Loucy (cell line): ENCODE measurements at regions not wholly inside any gene's neighbourhood (a gene's known extent, or its start where the extent isn't known, plus 50 kb on each side); places are given as distances from the start of the nearest gene placed in this dataset.

ENCODE experiments used
- H2AFZ ChIP-seq: fragments of 200-600 bp; sonication (generic); 2 replicates; pipeline ENCODE4 v1.6.0; 2016; ENCODE audit warnings: antibody characterized with exemption, mild to moderate bottlenecking, low read length, moderate library complexity
- H3F3A ChIP-seq: fragments of 200-600 bp; 2 replicates; pipeline ENCODE4 v1.6.0; 2016; ENCODE audit warnings: antibody characterized with exemption, low read depth, mild to moderate bottlenecking
- H3K27me3 ChIP-seq: fragments of 200-600 bp; sonication (generic); 2 replicates; pipeline ENCODE4 v1.6.1; 2014; ENCODE audit warnings: low read length, mild to moderate bottlenecking; ENCODE audit not compliant: insufficient read depth, poor library complexity, severe bottlenecking
- H3K36me3 ChIP-seq: fragments of 200-600 bp; sonication (generic); 2 replicates; pipeline ENCODE4 v1.6.1; 2016; ENCODE audit warnings: low read length; ENCODE audit not compliant: insufficient read depth
- H3K4me1 ChIP-seq: fragments of 200-600 bp; sonication (generic); 2 replicates; pipeline ENCODE4 v1.5.1; 2014; ENCODE audit warnings: low read length, mild to moderate bottlenecking; ENCODE audit not compliant: insufficient read depth, poor library complexity, severe bottlenecking
- H3K4me2 ChIP-seq: fragments of 200-600 bp; sonication (generic); 2 replicates; pipeline ENCODE4 v1.6.0; 2014; ENCODE audit warnings: antibody characterized with exemption, low read length, low read depth, mild to moderate bottlenecking; ENCODE audit not compliant: poor library complexity, severe bottlenecking
- H3K4me3 ChIP-seq: fragments of 200-600 bp; sonication (generic); 2 replicates; pipeline ENCODE4 v1.5.1; 2014; ENCODE audit warnings: low read length, mild to moderate bottlenecking, mixed read lengths; ENCODE audit not compliant: poor library complexity, severe bottlenecking
- H3K79me2 ChIP-seq: fragments of 200-600 bp; sonication (generic); 2 replicates; pipeline ENCODE4 v1.6.1; 2014; ENCODE audit warnings: low read length; ENCODE audit not compliant: insufficient read depth
- H3K9ac ChIP-seq: fragments of 200-600 bp; sonication (generic); 2 replicates; pipeline ENCODE4 v1.6.0; 2014; ENCODE audit warnings: mild to moderate bottlenecking, low read depth, low read length, moderate library complexity; ENCODE audit not compliant: poor library complexity, severe bottlenecking
- H3K9me2 ChIP-seq: fragments of 200-600 bp; sonication (generic); replicated peaks from 2 replicates; pipeline ENCODE4 v1.6.1; 2016; ENCODE audit warnings: low read depth, low read length, mixed read lengths
- H3K9me3 ChIP-seq: fragments of 200-600 bp; sonication (generic); 2 replicates; pipeline ENCODE4 v1.6.1; 2014; ENCODE audit warnings: mild to moderate bottlenecking, antibody characterized with exemption, low read length, low read depth; ENCODE audit not compliant: insufficient read depth
- H4K20me1 ChIP-seq: fragments of 200-600 bp; sonication (generic); 2 replicates; pipeline ENCODE4 v1.6.0; 2014; ENCODE audit warnings: antibody characterized with exemption, low read length, mild to moderate bottlenecking; ENCODE audit not compliant: insufficient read depth, poor library complexity, severe bottlenecking
- EZH2phosphoT487 ChIP-seq: fragments of 200-600 bp; IDR thresholded peaks from 2 replicates; pipeline ENCODE4 v1.6.1; 2018; ENCODE audit warnings: antibody characterized with exemption, mild to moderate bottlenecking, moderate library complexity, borderline replicate concordance
- TF ChIP-seq, protein P1 (sequence below): fragments of 200-600 bp; sonication (generic); conservative IDR thresholded peaks from 2 replicates; pipeline ENCODE4 v1.5.1; 2014; ENCODE audit warnings: mild to moderate bottlenecking, antibody characterized with exemption, low read length

DNA sequence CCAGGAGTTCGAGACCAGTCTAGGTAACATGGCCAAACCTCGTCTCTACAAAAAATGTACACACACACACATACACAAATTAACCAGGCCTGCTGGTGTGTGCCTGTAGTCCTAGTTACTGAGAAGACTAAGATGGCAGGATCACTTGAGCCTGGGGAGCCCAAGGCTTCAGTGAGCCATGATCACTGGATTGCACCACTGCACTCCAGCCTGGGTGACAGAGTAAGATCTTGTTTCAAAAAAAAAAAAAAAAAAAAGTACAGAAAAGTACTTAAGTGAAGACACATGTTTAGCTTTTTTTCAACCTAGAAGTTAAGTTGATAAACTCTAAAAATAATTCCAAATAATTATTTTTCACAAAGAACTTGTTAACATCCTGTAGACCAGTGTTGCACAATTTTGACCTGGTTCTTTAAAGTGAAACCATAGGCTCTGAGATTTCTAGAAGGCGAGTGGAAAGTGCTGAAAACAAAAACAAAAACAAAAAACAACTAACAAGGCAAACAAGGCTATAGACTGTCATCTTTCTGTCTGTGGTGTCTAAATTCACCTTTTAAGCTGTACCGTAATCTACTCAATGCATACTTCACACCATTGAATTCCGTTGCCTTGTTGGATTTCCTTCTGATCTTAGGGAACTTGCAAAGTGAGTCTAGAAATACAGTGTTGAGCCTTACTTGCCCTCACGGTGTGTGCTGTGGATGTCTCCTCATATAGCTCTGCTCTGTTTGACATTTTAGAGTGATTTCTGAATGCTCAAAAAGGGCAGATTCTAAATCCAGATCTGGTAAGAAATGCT, 63.5 kb downstream of the CHST2 start:
- Histone ChIP-seq H4K20me1 (no peaks in the 10 kb centered on the region), H3K4me3 (no peak overlapping the region), H3K79me2 (no peaks in the 10 kb centered on the region), H3K9ac (no peak overlapping the region), H3F3A (no peaks in the 10 kb centered on the region), H3K4me1 (peaks cover 5% of the 10 kb centered on the region), H3K27me3 (no peaks in the 10 kb centered on the region), H3K4me2 (no peak overlapping the region), H3K9me3 (no peaks in the 10 kb centered on the region), H3K36me3 (no peaks in the 10 kb centered on the region), H2AFZ (peak overlapping the region; percentile 29; the same call in 1 of the 2 replicates), H3K9me2 (no peaks in the 10 kb centered on the region)
- TF ChIP-seq, protein P1, sequence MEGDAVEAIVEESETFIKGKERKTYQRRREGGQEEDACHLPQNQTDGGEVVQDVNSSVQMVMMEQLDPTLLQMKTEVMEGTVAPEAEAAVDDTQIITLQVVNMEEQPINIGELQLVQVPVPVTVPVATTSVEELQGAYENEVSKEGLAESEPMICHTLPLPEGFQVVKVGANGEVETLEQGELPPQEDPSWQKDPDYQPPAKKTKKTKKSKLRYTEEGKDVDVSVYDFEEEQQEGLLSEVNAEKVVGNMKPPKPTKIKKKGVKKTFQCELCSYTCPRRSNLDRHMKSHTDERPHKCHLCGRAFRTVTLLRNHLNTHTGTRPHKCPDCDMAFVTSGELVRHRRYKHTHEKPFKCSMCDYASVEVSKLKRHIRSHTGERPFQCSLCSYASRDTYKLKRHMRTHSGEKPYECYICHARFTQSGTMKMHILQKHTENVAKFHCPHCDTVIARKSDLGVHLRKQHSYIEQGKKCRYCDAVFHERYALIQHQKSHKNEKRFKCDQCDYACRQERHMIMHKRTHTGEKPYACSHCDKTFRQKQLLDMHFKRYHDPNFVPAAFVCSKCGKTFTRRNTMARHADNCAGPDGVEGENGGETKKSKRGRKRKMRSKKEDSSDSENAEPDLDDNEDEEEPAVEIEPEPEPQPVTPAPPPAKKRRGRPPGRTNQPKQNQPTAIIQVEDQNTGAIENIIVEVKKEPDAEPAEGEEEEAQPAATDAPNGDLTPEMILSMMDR: no peak

DNA sequence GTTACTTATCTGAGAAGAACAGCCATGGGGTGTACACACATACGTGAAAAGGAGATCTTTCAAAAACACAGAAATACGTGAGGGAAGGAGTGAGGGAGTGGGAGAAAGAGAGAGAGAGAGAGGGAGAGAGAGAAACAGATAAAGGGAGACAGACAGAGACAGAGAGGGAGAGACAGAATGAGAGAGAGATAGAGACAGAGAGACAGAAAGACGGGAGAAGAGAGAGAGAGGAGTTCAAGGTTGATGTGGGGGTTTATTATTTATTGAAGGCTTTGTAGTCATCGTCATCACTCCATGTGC, 64.0 kb downstream of the CHST2 start:
- Histone ChIP-seq H4K20me1 (no peaks in the 10 kb centered on the region), H3K9ac (no peak overlapping the region), H3K9me2 (no peaks in the 10 kb centered on the region), H2AFZ (peak overlapping the region; percentile 29; the same call in 1 of the 2 replicates), H3K27me3 (no peaks in the 10 kb centered on the region), H3K4me1 (peaks cover 5% of the 10 kb centered on the region), H3K4me3 (no peak overlapping the region), H3K4me2 (no peak overlapping the region), H3F3A (no peaks in the 10 kb centered on the region), H3K79me2 (no peaks in the 10 kb centered on the region), H3K36me3 (no peaks in the 10 kb centered on the region), H3K9me3 (no peaks in the 10 kb centered on the region)
- TF ChIP-seq, protein P1: no peak
- TF ChIP-seq EZH2phosphoT487: no peak

DNA sequence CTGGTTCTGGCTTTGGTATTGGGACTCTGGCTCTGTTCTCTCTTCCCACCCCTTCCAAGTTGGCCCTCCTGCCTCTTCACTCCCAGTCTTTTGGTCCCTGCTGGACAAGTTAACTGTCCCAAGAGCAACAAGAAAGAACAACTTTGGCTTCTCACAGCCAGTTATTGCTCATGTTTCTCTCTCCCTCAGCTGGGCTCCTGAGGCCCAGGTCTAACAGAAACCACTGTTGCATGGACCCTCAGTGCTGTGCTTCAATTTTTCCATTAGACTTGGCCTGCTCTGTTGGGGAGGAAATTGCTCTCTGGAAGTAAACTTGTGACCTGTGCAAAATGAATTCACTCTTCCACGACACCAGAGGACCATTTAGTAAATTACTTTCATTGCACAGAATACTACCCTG, 64.5 kb downstream of the CHST2 start:
- H3K27me3 ChIP-seq: no peaks in the 10 kb centered on the region
- H3F3A ChIP-seq: no peaks in the 10 kb centered on the region
- TF ChIP-seq, protein P1: no peak
- no peak for TF ChIP-seq EZH2phosphoT487
- no peak overlapping the region; the same call in 1 of the 2 replicates for H2AFZ ChIP-seq
- H3K4me3 ChIP-seq: no peak overlapping the region
- H4K20me1 ChIP-seq: no peaks in the 10 kb centered on the region
- H3K9ac ChIP-seq: no peak overlapping the region
- peaks cover 5% of the 10 kb centered on the region for H3K4me1 ChIP-seq
- no peak overlapping the region for H3K4me2 ChIP-seq
- no peaks in the 10 kb centered on the region for H3K9me3 ChIP-seq
- H3K9me2 ChIP-seq: no peaks in the 10 kb centered on the region
- no peaks in the 10 kb centered on the region for H3K36me3 ChIP-seq
- no peaks in the 10 kb centered on the region for H3K79me2 ChIP-seq
